ENCODE measurements at regions not wholly inside any gene's neighbourhood (a gene's known extent, or its start where the extent isn't known, plus 50 kb on each side); places are given as distances from the start of the nearest gene placed in this dataset.

DNA sequence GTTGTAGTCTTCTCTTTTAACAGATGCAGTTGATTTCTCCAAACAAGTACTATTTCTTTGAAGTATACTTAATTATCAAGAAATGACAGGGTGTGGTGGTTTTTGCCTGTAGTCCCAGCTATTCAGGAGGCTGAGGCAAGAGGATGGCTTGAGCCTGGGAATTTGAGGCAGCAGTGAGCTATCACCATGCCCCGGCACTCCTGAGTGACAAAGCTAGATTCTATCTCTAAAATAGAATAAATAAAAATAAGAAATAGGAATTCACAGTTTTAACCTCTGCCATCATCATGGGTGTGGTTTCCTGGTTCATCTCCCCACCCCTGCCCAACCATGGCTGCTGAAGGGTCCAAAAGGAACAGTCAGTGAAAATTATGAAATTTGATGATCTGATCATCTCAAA, 290.2 kb upstream of the FLRT2 start:
- 39 to 73% methylated on average over 1 of the region's 1 CpG for WGBS, 2 donors
- no peak for DNase-seq (ENCODE audit: low spot score in 2 of 2)
- intact Hi-C loops (cut with DNase I; ENCODE audit: low total_unique reads): no loop called here
- TF ChIP-seq, protein P1, sequence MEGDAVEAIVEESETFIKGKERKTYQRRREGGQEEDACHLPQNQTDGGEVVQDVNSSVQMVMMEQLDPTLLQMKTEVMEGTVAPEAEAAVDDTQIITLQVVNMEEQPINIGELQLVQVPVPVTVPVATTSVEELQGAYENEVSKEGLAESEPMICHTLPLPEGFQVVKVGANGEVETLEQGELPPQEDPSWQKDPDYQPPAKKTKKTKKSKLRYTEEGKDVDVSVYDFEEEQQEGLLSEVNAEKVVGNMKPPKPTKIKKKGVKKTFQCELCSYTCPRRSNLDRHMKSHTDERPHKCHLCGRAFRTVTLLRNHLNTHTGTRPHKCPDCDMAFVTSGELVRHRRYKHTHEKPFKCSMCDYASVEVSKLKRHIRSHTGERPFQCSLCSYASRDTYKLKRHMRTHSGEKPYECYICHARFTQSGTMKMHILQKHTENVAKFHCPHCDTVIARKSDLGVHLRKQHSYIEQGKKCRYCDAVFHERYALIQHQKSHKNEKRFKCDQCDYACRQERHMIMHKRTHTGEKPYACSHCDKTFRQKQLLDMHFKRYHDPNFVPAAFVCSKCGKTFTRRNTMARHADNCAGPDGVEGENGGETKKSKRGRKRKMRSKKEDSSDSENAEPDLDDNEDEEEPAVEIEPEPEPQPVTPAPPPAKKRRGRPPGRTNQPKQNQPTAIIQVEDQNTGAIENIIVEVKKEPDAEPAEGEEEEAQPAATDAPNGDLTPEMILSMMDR (IDR thresholded peaks at IDR 0.05): no peak
- no peak for TF ChIP-seq POLR2A (IDR thresholded peaks at IDR 0.05)
- H3K4me3 ChIP-seq (ENCODE audit: low read depth, poor library complexity, severe bottlenecking): no peak overlapping the region

DNA sequence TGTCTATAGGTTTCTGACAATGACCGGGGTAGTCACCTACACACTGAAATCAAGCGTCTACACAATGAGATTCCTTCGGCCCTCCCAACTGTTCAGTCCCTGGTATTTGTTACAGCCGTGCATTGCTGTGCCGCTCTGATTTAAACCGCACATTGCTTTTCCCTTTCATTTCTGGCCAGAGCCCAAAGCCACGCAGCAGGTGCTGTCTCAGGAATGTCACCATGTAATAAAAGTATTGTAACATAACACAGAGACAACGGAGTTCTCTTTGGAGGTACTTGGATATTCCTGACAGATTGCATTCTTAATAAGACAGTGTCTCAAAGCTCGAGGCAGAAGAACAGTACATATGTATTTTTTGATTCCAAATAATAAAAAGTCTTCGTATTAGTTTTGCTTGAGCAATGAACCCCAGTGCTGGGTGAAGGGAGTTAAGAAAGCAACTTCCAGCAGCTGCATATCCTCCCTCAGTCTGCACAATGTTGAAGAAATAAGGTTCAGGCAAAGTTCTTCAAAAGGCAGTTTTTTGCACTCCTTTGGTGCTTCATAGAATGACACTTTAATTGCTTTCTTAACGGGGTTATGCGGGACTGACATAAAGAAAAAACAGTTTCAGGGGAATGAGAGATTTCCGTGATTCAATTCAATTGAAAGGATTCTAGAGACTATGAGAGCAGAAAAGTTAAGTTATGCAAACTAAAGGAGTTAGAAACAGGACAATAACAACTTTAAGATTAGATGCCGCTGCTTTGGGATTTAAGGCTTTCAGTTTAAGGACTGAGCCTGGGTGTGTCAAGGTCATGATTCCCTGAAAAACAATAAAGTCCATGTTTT, 288.7 kb upstream of the FLRT2 start:
- no peak overlapping the region for H3K4me3 ChIP-seq (ENCODE audit: low read depth, poor library complexity, severe bottlenecking)
- no peak for DNase-seq (ENCODE audit: low spot score in 2 of 2)
- TF ChIP-seq, protein P1 (IDR thresholded peaks at IDR 0.05): no peak
- TF ChIP-seq POLR2A (IDR thresholded peaks at IDR 0.05): no peak
- intact Hi-C loops (cut with DNase I; ENCODE audit: low total_unique reads): no loop called here
- 53 to 59% methylated on average over 14 of the region's 14 CpGs for WGBS, 2 donors

DNA sequence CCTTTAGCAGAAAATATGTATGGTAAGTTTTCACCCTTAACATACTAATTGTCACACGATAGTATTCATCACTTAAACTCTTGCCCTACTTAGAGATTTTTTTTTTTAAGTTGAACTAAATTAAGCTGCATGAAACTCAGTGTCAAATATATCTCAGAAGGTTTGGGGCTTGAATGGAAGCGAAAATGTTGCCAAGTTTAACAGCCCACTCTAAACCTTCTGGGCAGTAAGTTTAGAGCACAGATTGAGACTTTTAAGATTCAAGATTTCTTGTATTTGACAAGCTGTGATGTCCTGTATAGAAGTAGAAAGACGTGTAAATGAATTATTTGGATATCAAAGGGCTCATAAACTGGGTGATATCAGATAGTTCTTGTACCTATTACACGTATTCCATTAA, 287.3 kb upstream of the FLRT2 start:
- DNase-seq (ENCODE audit: low spot score in 2 of 2): no peak
- intact Hi-C loops (cut with DNase I; ENCODE audit: low total_unique reads): no loop called here
- TF ChIP-seq, protein P1 (IDR thresholded peaks at IDR 0.05): no peak
- TF ChIP-seq POLR2A (IDR thresholded peaks at IDR 0.05): no peak
- WGBS, 2 donors: 70 to 76% methylated on average over 4 of the region's 4 CpGs
- no peak overlapping the region for H3K4me3 ChIP-seq (ENCODE audit: low read depth, poor library complexity, severe bottlenecking)

DNA sequence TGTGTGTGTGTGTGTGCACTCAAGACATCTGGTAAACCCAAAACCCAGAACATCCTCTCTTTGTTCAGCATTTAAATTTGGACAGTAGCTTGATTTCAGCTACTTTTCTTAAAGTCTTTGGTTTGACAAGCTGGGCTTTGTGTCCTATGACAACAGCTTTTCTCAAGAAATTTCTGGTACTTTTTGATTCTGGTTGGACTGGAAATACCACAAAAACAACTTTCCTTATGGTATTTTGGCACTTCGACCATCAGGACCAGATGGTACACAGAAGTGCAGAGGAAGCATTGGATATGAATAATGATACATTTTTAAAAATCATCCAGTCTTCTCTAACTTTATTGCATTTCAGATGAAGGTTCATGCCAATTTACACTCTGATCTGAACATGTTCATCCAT, 286.6 kb upstream of the FLRT2 start:
- TF ChIP-seq, protein P1 (IDR thresholded peaks at IDR 0.05): no peak
- no peak for TF ChIP-seq POLR2A (IDR thresholded peaks at IDR 0.05)
- no peak for DNase-seq (ENCODE audit: low spot score in 2 of 2)
- 71% methylated on average over 1 of the region's 1 CpG for WGBS, 2 donors
- H3K4me3 ChIP-seq (ENCODE audit: low read depth, poor library complexity, severe bottlenecking): no peak overlapping the region
- intact Hi-C loops (cut with DNase I; ENCODE audit: low total_unique reads): no loop called here

DNA sequence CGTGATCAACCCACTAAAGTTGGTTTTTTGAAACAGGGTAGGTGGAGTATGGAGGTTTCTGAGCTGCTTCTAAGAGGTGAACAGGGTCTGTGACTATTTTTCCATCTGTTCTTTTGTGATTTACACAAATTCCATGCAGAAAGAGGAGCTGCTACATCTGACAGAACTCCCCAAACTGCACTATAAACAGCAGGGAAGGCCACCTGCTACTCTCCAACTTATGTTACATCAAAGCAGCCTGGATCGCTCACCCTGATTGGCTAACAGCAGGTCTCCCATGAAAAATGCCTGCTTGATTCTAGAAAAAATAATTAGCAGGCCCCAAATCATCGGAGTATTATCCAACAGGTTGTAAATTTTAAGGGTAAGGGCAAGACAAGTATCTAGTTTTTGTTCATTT, 282.9 kb upstream of the FLRT2 start:
- no peak overlapping the region for H3K4me3 ChIP-seq (ENCODE audit: low read depth, poor library complexity, severe bottlenecking)
- WGBS, 2 donors: 83 to 84% methylated on average over 3 of the region's 3 CpGs
- intact Hi-C loops (cut with DNase I; ENCODE audit: low total_unique reads): no loop called here
- no peak for DNase-seq (ENCODE audit: low spot score in 2 of 2)
- TF ChIP-seq, protein P1 (IDR thresholded peaks at IDR 0.05): no peak
- TF ChIP-seq POLR2A (IDR thresholded peaks at IDR 0.05): no peak
